Activated naive CD8-positive, alpha-beta T cell treated with anti-CD3 and anti-CD28 coated beads, Interleukin-2, amount 10 ng/mL, durations not matched to agents 7 days and 5 days (primary cell): ENCODE measurements at regions not wholly inside any gene's neighbourhood (a gene's known extent, or its start where the extent isn't known, plus 50 kb on each side); places are given as distances from the start of the nearest gene placed in this dataset.

Experiments
- ATAC-seq: fragments of 150-1000 bp; cut with Tn5 transposase; one replicate; pipeline ENCODE4 v1.10.0; 2021; ENCODE audit warnings: low read depth, moderate library complexity
- POLR2A ChIA-PET: fragments of 350-600 bp; sonication (Branson Sonifier 250); formaldehyde crosslinking; loops from one replicate; lab custom pipeline; 2021; ENCODE audit warnings: antibody characterized with exemption; lab: Charles Lee
- DNase-seq: peaks from one replicate; pipeline ENCODE4 v3.0.0; 2021
- H3K27ac Mint-ChIP-seq: one replicate; pipeline ENCODE4 v1.8.0; 2022; ENCODE audit warnings: mild to moderate bottlenecking, mixed read lengths
- H3K27me3 Mint-ChIP-seq: one replicate; pipeline ENCODE4 v1.8.0; 2022; ENCODE audit warnings: mild to moderate bottlenecking, moderate library complexity, mixed read lengths
- H3K36me3 Mint-ChIP-seq: one replicate; pipeline ENCODE4 v1.8.0; 2021; ENCODE audit warnings: mild to moderate bottlenecking, mixed read lengths
- H3K4me1 Mint-ChIP-seq: one replicate; pipeline ENCODE4 v1.8.0; 2021; ENCODE audit warnings: mixed read lengths
- H3K4me3 Mint-ChIP-seq: one replicate; pipeline ENCODE4 v1.8.0; 2022; ENCODE audit warnings: mild to moderate bottlenecking, moderate library complexity, mixed read lengths
- H3K9me3 Mint-ChIP-seq: one replicate; pipeline ENCODE4 v1.8.0; 2021; ENCODE audit warnings: mixed read lengths

DNA sequence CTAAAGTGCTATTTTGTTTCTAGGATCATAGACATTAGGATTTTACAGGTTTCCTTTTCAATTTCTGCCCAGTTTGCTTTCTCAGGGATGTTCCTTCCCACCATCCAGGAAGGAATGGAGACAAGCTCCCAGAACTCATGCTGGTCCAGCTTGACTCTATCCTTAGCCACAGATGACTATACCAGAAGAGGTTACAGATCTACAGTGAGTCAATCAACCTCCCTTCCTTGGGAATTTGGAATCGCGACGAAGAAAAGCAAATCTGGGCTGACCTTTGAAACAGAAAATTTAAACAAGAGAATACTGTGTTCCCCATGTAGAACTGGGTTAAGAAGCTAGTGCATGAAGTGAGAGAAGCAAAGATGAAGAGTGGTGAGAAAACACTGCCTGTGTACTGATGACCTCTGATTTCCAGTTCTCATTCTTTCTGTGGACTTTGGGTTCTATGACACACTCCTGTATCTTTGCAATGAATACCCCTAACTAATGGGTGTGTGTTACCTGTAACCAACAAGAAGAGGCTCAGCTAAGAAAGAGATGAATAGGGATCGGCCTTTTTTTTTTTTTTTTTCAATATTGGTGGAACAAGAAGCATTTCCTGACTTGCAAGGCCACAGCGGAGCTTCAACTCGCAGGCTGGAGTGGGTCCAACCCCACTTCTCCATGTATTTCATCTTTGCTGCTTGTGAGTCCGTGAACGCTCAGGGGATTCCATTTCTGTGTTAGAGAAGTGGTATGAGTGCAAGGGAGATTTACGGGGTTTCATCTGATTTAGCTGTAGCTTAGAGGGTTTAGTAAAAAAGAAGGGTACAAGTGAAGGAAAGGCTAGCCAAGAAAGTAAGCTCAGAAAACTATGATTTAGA lies 563.9 kb upstream of the CLINT1 start:
- no peak overlapping the region for H3K4me3 Mint-ChIP-seq
- DNase-seq: no peak
- POLR2A ChIA-PET: no interaction called here
- no peak for ATAC-seq
- no peaks in the 10 kb centered on the region for H3K27me3 Mint-ChIP-seq
- no peak overlapping the region for H3K27ac Mint-ChIP-seq
- no peaks in the 10 kb centered on the region for H3K4me1 Mint-ChIP-seq
- H3K36me3 Mint-ChIP-seq: no peaks in the 10 kb centered on the region
- peaks cover 2% of the 10 kb centered on the region for H3K9me3 Mint-ChIP-seq

DNA sequence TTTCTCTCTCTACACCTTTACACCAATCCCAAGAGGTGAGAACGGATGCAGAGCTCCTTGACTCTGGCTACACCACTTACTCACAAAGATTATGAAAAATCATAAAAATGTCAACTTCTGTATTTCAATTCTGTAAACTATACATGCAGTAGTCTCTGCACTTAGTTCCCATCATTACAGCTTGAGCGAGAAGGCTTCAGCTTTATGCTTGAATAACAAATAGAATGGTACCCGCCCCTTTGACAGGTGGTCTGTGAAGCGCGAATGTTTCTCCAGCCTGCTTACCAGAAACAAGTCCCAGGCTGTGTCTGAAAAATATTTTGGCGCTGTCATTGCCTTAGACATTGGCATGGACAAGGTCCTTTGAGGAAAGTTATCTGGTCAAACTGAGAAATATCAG lies 562.4 kb upstream of the CLINT1 start:
- H3K27me3 Mint-ChIP-seq: no peaks in the 10 kb centered on the region
- POLR2A ChIA-PET: no interaction called here

DNA sequence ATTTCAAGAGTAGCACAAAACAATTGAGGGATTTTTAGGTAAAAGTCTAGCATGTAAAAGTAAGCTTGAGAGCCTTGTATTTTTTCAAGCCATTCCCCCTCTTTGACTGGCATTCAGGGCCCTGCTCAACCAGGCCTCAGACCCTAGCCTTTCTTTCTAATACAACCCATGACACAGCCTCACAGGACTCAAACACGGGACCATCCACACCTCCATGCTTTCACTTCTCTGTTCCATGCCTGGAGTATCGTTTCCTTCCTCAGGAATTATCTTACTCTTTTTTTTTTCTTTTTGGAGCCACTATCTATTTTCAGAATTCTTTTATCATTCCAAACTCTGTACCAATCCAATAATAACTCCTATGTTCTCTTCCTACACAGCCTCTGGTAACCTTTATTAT lies 560.2 kb upstream of the CLINT1 start:
- DNase-seq (no peak), ATAC-seq (no peak)
- Mint-ChIP-seq H3K4me3 (no peak overlapping the region), H3K9me3 (peaks cover 2% of the 10 kb centered on the region), H3K36me3 (no peaks in the 10 kb centered on the region), H3K4me1 (no peaks in the 10 kb centered on the region), H3K27ac (no peak overlapping the region), H3K27me3 (no peaks in the 10 kb centered on the region)
- POLR2A ChIA-PET: no interaction called here

More for the DNA sequence above, 562.4 kb upstream of the CLINT1 start:
- Mint-ChIP-seq H3K4me1 (no peaks in the 10 kb centered on the region), H3K9me3 (peaks cover 2% of the 10 kb centered on the region), H3K27ac (no peak overlapping the region), H3K4me3 (no peak overlapping the region), H3K36me3 (no peaks in the 10 kb centered on the region)
- DNase-seq: no peak
- no peak for ATAC-seq

DNA sequence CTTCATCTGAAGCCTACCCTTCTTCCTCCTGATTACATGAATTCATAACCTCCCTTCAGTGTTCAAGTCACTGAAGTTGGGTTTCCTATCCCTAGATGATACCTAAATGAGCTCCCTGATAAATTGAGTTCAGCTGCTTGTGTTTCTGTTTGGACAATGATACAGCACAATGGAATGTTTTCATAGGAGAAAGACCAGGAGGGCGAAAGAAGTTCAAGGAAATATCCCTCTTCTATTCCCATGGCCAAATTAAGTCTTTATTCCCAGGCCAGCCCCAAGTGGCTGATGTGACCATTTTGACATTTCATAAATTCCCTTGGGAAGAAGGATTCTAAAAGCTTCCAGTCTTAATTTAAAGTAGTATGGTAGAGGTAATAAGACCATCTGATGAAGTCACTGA lies 555.8 kb upstream of the CLINT1 start:
- no peaks in the 10 kb centered on the region for H3K4me1 Mint-ChIP-seq
- no peaks in the 10 kb centered on the region for H3K9me3 Mint-ChIP-seq
- ATAC-seq: no peak
- H3K27me3 Mint-ChIP-seq: no peaks in the 10 kb centered on the region
- no peak overlapping the region for H3K4me3 Mint-ChIP-seq
- H3K36me3 Mint-ChIP-seq: no peaks in the 10 kb centered on the region
- POLR2A ChIA-PET: no interaction called here
- no peak for DNase-seq
- H3K27ac Mint-ChIP-seq: no peak overlapping the region

DNA sequence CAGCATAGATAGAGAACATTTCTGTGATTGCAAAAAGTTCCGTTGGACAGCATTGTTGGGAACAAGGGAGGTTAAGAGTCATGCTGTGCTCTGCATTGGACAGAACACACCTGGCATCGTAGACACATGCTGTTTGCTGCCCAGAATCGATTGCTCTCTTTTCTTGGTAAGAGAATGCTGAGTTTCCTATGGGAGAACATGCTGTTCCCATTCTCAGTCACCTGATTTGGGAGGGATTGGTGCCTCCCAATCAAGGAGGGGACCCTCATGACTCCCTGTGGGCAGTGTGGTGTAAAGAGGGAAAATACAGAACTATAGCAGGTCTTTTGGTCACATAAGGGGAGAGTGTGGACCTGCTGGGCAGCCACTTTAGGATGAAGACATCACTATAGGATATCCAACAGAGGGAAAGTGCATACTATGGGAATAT lies 555.4 kb upstream of the CLINT1 start:
- ATAC-seq (no peak), DNase-seq (no peak)
- no peaks in the 10 kb centered on the region for H3K9me3 Mint-ChIP-seq
- H3K36me3 Mint-ChIP-seq: no peaks in the 10 kb centered on the region
- H3K4me3 Mint-ChIP-seq: no peak overlapping the region
- H3K27ac Mint-ChIP-seq: no peak overlapping the region
- no peaks in the 10 kb centered on the region for H3K4me1 Mint-ChIP-seq
- POLR2A ChIA-PET: no interaction called here
- H3K27me3 Mint-ChIP-seq: no peaks in the 10 kb centered on the region

DNA sequence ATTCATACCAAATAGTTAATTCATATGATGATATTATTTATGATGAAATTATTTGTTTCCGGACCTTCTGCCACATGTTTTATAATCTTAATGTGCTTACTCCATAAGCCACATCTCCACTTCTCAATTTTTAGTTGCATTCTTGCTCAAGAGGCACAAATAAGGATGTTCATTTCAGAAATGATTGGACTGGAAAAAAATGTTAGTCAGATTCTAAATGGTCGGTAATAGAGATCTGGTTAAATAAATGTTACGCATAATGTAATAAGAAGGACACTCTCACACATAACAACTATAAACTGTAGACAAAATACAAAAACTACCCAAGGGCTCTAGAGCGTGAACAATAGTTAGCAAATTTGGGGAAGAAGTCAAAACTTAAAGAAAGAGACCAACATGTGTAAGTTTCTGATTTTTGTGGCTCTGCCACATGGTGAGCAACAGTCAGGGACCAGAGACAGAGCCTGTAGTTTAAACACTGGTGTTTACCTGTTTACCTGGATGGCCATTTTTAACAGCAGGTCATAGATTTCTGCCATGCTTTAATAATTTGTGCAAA lies 554.3 kb upstream of the CLINT1 start:
- Mint-ChIP-seq H3K27me3 (peaks cover 2% of the 10 kb centered on the region), H3K4me3 (no peak overlapping the region), H3K27ac (no peak overlapping the region), H3K9me3 (no peaks in the 10 kb centered on the region), H3K36me3 (no peaks in the 10 kb centered on the region), H3K4me1 (no peaks in the 10 kb centered on the region)
- DNase-seq: no peak
- POLR2A ChIA-PET: no interaction called here
- ATAC-seq: no peak

DNA sequence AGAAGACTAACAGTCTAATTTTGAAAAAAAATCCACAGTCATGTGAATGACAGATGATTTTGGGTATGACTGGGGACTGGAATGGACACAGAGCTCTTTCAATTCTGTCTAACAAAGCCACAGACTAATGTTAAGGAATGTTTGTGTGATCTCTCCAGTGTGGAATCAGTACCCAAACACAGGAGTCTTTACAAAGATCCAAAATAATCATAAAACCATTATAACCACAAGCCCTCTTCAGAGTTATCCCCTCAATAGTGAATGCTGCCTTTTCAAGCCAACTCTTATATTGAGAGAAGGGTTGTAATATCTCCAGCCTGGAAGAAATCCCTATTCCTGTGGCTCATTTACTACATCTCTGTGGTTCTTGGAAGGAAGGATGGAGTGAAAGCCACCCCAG lies 552.0 kb upstream of the CLINT1 start:
- H3K36me3 Mint-ChIP-seq: no peaks in the 10 kb centered on the region
- POLR2A ChIA-PET: no interaction called here
- H3K9me3 Mint-ChIP-seq: no peaks in the 10 kb centered on the region
- no peak for ATAC-seq
- no peaks in the 10 kb centered on the region for H3K4me1 Mint-ChIP-seq
- no peak overlapping the region for H3K4me3 Mint-ChIP-seq
- no peak for DNase-seq
- no peak overlapping the region for H3K27ac Mint-ChIP-seq
- peaks cover 2% of the 10 kb centered on the region for H3K27me3 Mint-ChIP-seq

DNA sequence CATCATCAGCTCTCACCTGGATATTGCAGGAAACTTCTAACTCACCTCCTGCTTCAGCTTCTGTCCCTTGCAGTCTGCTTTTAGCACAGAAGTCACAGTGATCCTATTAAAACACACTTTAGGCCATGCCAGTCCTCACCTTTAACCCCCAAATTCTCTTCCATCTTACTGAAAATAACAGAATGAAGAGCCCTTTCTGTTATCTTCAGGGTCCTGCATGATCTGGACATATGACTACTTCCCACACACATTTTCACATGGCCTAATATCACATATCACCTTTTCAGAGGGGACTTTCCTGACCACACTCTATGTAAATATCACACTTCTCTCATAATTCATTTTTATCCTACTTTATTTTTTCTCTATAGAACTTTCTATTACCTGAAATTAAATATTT lies 550.6 kb upstream of the CLINT1 start:
- ATAC-seq (no peak), DNase-seq (no peak)

DNA sequence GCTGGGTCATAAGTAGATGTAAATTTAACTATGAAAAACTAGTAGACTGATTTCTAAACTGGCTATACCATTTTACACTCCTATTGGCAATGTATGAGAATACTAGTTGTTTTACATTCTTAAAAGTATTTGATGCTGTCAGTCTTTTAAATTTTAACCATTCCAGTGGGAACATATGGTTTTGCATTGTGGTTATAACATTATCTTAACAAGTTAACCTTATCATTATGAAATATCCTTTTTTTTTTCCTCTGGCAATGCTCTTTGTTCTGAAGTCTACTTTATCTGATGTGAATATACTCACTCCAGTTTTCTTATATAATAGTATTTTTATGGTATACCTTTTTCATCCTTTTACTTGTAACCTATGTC lies 548.9 kb upstream of the CLINT1 start:
- POLR2A ChIA-PET: no interaction called here
- ATAC-seq (no peak), DNase-seq (no peak)
- Mint-ChIP-seq H3K27ac (no peak overlapping the region), H3K4me1 (no peaks in the 10 kb centered on the region), H3K9me3 (peaks cover 10% of the 10 kb centered on the region), H3K4me3 (no peak overlapping the region), H3K27me3 (peaks cover 2% of the 10 kb centered on the region), H3K36me3 (no peaks in the 10 kb centered on the region)

More for the DNA sequence above, 550.6 kb upstream of the CLINT1 start:
- Mint-ChIP-seq H3K27me3 (peaks cover 2% of the 10 kb centered on the region), H3K27ac (no peak overlapping the region), H3K4me3 (no peak overlapping the region), H3K9me3 (peaks cover 4% of the 10 kb centered on the region), H3K36me3 (no peaks in the 10 kb centered on the region), H3K4me1 (no peaks in the 10 kb centered on the region)
- POLR2A ChIA-PET: no interaction called here

DNA sequence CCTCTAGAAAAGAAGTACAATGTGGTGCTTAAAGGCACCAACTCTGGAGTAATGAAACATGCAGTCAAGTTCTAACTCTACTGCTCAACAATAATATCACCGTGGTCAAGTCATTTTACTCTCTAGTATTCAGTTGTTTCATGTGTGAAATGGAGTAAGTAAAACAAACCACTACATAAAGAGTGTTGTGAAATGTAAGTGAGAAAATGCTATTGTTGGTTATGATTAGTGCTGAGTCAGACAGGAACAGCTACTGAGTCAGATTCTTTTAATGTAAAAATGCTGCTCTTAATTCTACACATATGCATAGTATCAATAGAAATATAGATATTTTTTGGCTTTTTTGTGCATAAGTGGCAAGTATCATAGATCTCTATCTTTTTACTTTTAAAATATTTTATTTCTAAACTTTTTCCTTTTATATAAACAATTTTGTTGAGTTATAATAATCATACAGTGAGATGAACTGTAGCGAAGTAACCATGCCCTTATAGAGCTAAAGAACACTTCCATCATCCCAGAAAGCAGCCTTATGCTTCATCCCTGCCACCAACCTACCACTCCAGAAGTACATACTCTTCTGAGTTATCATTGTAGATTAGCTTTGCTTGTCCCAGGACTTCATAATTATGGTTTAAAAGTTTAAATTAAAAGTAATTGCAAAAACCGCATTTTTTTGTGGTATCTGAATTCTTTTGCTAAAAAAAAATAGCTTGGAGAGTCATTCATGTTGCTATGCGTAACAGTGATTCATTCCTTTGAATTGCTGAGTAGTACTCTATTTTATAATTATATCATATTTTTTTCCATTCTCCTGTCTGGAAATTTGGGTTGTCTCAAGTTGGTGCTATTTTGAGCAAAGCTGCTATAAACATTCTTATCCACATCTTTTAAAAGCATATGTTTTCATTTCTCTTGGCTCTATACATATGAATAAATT lies 548.2 kb upstream of the CLINT1 start:
- H3K4me1 Mint-ChIP-seq: no peaks in the 10 kb centered on the region
- H3K4me3 Mint-ChIP-seq: no peak overlapping the region
- H3K27ac Mint-ChIP-seq: no peak overlapping the region
- H3K36me3 Mint-ChIP-seq: no peaks in the 10 kb centered on the region
- DNase-seq (no peak), ATAC-seq (no peak)
- peaks cover 2% of the 10 kb centered on the region for H3K27me3 Mint-ChIP-seq
- H3K9me3 Mint-ChIP-seq: peaks cover 11% of the 10 kb centered on the region
- POLR2A ChIA-PET: no interaction called here

DNA sequence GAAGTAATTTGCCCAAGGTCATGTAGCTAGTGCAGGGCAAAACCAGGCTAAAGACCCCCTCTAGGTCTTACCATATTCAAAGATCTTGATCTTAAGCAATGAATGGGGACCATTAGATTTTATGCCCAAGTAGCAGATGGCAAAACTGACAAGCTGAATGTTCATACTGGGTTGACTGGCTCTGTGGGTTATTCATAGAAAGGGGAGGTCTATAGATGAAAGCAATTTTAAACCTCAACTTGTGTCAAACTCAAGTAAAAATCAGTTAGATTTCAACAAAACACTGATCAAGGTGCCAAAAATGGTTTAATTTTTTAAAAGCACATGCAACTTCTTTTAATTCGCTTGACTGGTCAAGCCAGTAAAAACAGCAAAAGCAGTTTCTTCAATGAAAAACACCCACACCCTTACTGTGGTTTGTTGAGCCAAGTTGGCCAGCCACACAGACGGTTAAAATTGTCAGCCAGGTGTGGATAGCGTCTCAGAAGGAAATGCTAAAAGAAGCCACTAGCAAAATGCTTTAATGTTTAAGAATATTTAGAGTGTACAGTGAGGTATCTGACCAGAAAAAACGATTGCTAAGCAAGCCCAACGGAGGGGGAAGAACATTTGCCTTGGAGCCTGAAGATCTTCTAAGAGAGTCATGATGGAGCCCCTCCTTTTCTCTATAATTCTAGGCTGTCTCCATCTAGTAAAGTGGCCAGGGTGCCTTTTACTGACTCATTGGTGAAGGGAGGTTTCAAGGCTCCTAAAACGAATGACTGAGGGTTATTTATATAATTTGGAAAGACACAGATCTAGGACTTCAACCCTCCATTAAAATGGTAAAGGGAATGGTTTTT lies 539.6 kb upstream of the CLINT1 start:
- Mint-ChIP-seq H3K36me3 (no peaks in the 10 kb centered on the region), H3K4me1 (no peaks in the 10 kb centered on the region), H3K4me3 (no peak overlapping the region), H3K27me3 (no peaks in the 10 kb centered on the region), H3K27ac (no peak overlapping the region), H3K9me3 (peaks cover 11% of the 10 kb centered on the region)
- ATAC-seq: no peak
- POLR2A ChIA-PET: no interaction called here
- DNase-seq: no peak

DNA sequence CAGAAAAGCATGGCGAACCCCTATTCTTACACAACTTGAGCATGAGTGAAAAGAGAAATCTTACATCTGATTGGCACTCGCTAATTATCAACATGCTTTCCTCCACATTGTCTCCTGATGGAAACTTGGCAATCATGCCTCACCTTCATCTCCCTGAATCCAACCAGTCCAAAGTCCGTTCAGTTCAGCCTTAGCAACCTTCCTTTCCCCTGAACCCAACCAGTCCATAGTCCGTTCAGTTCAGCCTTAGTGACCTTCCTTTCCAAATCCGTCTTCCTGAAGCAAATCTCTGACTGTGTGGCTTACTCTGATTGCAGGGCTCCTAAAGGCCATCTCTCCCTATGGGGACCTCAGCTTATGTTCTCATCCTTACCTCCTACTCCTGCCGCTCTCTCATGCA lies 538.3 kb upstream of the CLINT1 start:
- no peak for DNase-seq
- no peak for ATAC-seq
- Mint-ChIP-seq H3K4me1 (no peaks in the 10 kb centered on the region), H3K9me3 (peaks cover 5% of the 10 kb centered on the region), H3K27me3 (no peaks in the 10 kb centered on the region), H3K27ac (no peak overlapping the region), H3K36me3 (no peaks in the 10 kb centered on the region), H3K4me3 (no peak overlapping the region)
- POLR2A ChIA-PET: no interaction called here

DNA sequence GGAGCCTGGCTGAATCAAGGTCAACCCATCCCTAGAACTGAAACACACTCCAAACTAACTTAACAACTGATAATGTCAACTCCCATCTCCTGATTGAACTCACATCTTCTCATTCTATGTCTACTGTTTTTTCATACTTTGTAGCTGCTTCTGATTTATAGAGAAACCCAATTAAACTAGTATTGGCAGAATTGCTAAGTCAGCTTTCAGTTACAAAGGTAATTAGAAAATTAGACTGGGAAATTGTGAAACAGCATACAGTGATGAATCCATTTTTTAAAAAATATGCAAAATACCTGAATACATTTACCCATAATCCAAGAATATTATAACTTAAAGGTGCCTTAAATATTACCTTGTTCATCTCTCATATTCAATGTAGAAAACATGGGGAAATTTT lies 535.2 kb upstream of the CLINT1 start:
- POLR2A ChIA-PET: no interaction called here
- DNase-seq: no peak
- no peaks in the 10 kb centered on the region for H3K4me1 Mint-ChIP-seq
- H3K27ac Mint-ChIP-seq: no peak overlapping the region
- peaks cover 4% of the 10 kb centered on the region for H3K9me3 Mint-ChIP-seq
- no peaks in the 10 kb centered on the region for H3K36me3 Mint-ChIP-seq
- H3K4me3 Mint-ChIP-seq: no peak overlapping the region
- ATAC-seq: no peak
- no peaks in the 10 kb centered on the region for H3K27me3 Mint-ChIP-seq
